WTC11 (cell line): ENCODE measurements at regions not wholly inside any gene's neighbourhood (a gene's known extent, or its start where the extent isn't known, plus 50 kb on each side); places are given as distances from the start of the nearest gene placed in this dataset.

Source experiments
- ATAC-seq: fragments of 200-7000 bp; cut with Tn5 transposase; 2 replicates; pipeline ENCODE4 v1.10.0; 2021; ENCODE audit warnings: mild to moderate bottlenecking, moderate library complexity
- CTCF ChIA-PET: fragments of 300-600 bp; sonication (Branson Sonifier 250); formaldehyde crosslinking; loops from one replicate; lab custom pipeline; 2021; ENCODE audit warnings: antibody characterized with exemption; lab: Charles Lee
- POLR2A ChIA-PET: fragments of 350-600 bp; sonication (Branson Sonifier 250); formaldehyde crosslinking; loops from one replicate; lab custom pipeline; 2021; ENCODE audit warnings: antibody characterized with exemption; lab: Charles Lee
- DNase-seq: peaks from one replicate; pipeline ENCODE4 v3.0.0; 2021; ENCODE audit warnings: low spot score
- H3K27ac Mint-ChIP-seq: 2 replicates; pipeline ENCODE4 v1.8.0; 2021; ENCODE audit warnings: mixed read lengths
- H3K27me3 Mint-ChIP-seq: 2 replicates; pipeline ENCODE4 v1.8.0; 2021; ENCODE audit warnings: low read depth, mild to moderate bottlenecking, moderate library complexity, mixed read lengths
- H3K36me3 Mint-ChIP-seq: 2 replicates; pipeline ENCODE4 v1.8.0; 2021; ENCODE audit warnings: mixed read lengths
- H3K4me1 Mint-ChIP-seq: 2 replicates; pipeline ENCODE4 v1.8.0; 2022; ENCODE audit warnings: mixed read lengths
- H3K4me3 Mint-ChIP-seq: 2 replicates; pipeline ENCODE4 v1.8.0; 2021; ENCODE audit warnings: mild to moderate bottlenecking, moderate library complexity, mixed read lengths
- H3K9me3 Mint-ChIP-seq: 2 replicates; pipeline ENCODE4 v1.8.0; 2021; ENCODE audit warnings: mixed read lengths
- AFF4 ChIP-seq: sonication (generic); formaldehyde crosslinking; IDR thresholded peaks from 2 replicates; pipeline ENCODE4 v1.8.1; 2023; ENCODE audit warnings: mild to moderate bottlenecking, missing genetic modification reagents, borderline replicate concordance
- ATF3 ChIP-seq: sonication (generic); formaldehyde crosslinking; conservative IDR thresholded peaks from 2 replicates; pipeline ENCODE4 v1.8.1; 2022; ENCODE audit warnings: mild to moderate bottlenecking, missing genetic modification reagents
- CREB1 ChIP-seq: sonication (generic); formaldehyde crosslinking; IDR thresholded peaks from 2 replicates; pipeline ENCODE4 v1.8.0; 2023; ENCODE audit warnings: mild to moderate bottlenecking, missing genetic modification reagents
- E2F5 ChIP-seq: sonication (generic); formaldehyde crosslinking; IDR thresholded peaks from 2 replicates; pipeline ENCODE4 v1.8.1; 2022; ENCODE audit warnings: mild to moderate bottlenecking, moderate library complexity, missing genetic modification reagents
- HMGXB4 ChIP-seq: sonication (generic); formaldehyde crosslinking; IDR thresholded peaks from 2 replicates; pipeline ENCODE4 v1.8.1; 2023; ENCODE audit warnings: mild to moderate bottlenecking, moderate library complexity, missing genetic modification reagents
- KAT7 ChIP-seq: sonication (generic); formaldehyde crosslinking; IDR thresholded peaks from 2 replicates; pipeline ENCODE4 v1.8.1; 2023; ENCODE audit warnings: missing genetic modification reagents, mild to moderate bottlenecking, borderline replicate concordance
- NFATC4 ChIP-seq: fragments of 250-450 bp; sonication (Bioruptor Pico); IDR thresholded peaks from 2 replicates; pipeline ENCODE4 v1.9.0; 2021; ENCODE audit warnings: mild to moderate bottlenecking
- NR1H2 ChIP-seq: sonication (generic); formaldehyde crosslinking; IDR thresholded peaks from 2 replicates; pipeline ENCODE4 v1.9.0; 2021; ENCODE audit warnings: mild to moderate bottlenecking, moderate library complexity, missing genetic modification reagents
- SMAD3 ChIP-seq: sonication (generic); formaldehyde crosslinking; IDR thresholded peaks from 2 replicates; pipeline ENCODE4 v1.8.0; 2022; ENCODE audit warnings: missing genetic modification reagents, mild to moderate bottlenecking, borderline replicate concordance
- SMAD4 ChIP-seq: sonication (generic); formaldehyde crosslinking; IDR thresholded peaks from 2 replicates; pipeline ENCODE4 v1.8.0; 2022; ENCODE audit warnings: mild to moderate bottlenecking, missing genetic modification reagents
- STAT6 ChIP-seq: sonication (generic); formaldehyde crosslinking; conservative IDR thresholded peaks from 2 replicates; pipeline ENCODE4 v1.8.1; 2023; ENCODE audit warnings: mild to moderate bottlenecking, low read depth, missing genetic modification reagents, moderate library complexity
- TEAD4 ChIP-seq: sonication (generic); formaldehyde crosslinking; IDR thresholded peaks from 2 replicates; pipeline ENCODE4 v1.8.0; 2022; ENCODE audit warnings: mild to moderate bottlenecking, missing genetic modification reagents
- ZNF121 ChIP-seq: sonication (generic); formaldehyde crosslinking; IDR thresholded peaks from 2 replicates; pipeline ENCODE4 v1.8.0; 2023; ENCODE audit warnings: missing genetic modification reagents
- ZNF281 ChIP-seq: sonication (generic); formaldehyde crosslinking; IDR thresholded peaks from 2 replicates; pipeline ENCODE4 v1.8.0; 2023; ENCODE audit warnings: mild to moderate bottlenecking, missing genetic modification reagents

- TF ChIP-seq STAT6 (CRISPR knock-in tag), result no peak
These were observed 437.8 kb upstream of the CADM1 start (continued) for GRCh38 chr11:115942011-115942410.

GRCh38 chr11:115941481-115941993 is 437.3 kb upstream of the CADM1 start:
- CTCF ChIA-PET, result interaction anchor here (0.7 kb wide), 1 partner anchor 55 kb away, joined by 3 read pairs; no protein-coding TSS in a partner anchor
- POLR2A ChIA-PET, result no interaction called here
- H3K4me3 Mint-ChIP-seq, result no peak overlapping the region
- H3K27me3 Mint-ChIP-seq, result peaks cover 7% of the 10 kb centered on the region
- DNase-seq (no peak), ATAC-seq (no peak)
- H3K4me1 Mint-ChIP-seq, result no peaks in the 10 kb centered on the region
- no peaks in the 10 kb centered on the region for H3K9me3 Mint-ChIP-seq
- no peak overlapping the region for H3K27ac Mint-ChIP-seq
- TF ChIP-seq NR1H2 (CRISPR knock-in tag) (no peak), CREB1 (CRISPR knock-in tag) (no peak), SMAD3 (CRISPR knock-in tag) (no peak), HMGXB4 (CRISPR knock-in tag) (no peak), KAT7 (CRISPR knock-in tag) (no peak), ATF3 (CRISPR knock-in tag) (no peak), ZNF121 (CRISPR knock-in tag) (no peak), SMAD4 (no peak), ZNF281 (CRISPR knock-in tag) (no peak), NFATC4 (no peak), TEAD4 (CRISPR knock-in tag) (no peak), E2F5 (no peak), AFF4 (CRISPR knock-in tag) (no peak)
- H3K36me3 Mint-ChIP-seq, result no peaks in the 10 kb centered on the region
